ENCODE measurements at regions not wholly inside any gene's neighbourhood (a gene's known extent, or its start where the extent isn't known, plus 50 kb on each side); places are given as distances from the start of the nearest gene placed in this dataset.

DNA sequence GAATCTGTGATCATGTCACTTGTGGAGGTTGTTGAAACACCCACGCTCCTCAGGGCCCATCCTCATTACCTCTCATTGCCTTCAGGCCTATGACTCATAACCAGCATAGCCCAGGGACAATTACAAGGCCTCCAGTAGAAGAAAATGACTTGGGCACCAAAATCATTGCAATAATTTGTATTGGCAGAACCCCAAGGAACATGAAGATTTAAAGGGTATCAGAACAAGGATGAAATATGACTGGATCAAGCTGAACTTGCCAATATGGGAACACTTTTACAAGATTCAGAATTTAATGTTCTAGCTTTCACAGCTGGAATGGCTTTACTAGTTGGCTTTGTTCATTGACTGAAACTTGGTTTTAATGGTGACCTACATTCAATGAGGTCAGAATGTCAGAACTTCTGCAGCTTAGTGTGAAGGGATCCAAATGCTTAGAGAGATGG, 156.4 kb downstream of the COPS8 start:
- no peak for DNase-seq (ENCODE audit: low spot score)

DNA sequence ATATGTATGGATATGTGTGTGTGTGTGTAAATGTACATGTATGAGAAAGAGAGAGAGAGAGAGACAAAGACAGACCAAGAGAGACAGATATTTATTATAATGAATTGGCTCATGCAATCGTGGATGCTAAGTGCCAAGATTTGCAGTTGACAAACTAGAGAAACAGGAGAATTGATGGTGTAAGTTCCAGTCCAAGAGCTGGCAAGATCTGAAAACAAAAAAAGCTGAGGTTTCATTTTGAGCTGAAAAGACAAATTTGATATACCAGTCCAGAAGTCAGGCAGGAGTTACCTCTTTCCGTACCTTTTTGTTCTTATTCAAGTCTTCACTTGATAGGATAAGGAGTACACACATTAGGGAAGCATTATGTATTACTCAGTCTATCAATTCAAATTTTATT, 157.8 kb downstream of the COPS8 start:
- DNase-seq (ENCODE audit: low spot score), result no peak

DNA sequence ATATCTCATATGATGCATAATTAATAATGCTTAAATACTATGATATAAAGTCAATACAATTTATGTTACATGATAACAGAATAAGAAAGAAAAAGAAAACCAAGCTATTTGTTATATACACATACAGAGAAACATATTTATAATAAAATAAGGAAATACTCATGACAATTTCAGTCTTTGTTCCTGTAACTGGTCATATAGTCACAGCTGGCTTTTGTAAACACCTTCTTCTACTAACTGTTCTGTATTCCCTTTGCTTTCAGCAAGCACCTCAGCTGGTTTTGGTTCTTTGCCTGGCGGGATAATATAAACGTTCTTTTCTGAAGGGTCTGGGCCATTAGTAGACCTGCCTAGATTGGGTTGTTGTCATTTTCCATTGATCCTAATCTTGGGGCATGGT, 158.5 kb downstream of the COPS8 start:
- no peak for DNase-seq (ENCODE audit: low spot score)

DNA sequence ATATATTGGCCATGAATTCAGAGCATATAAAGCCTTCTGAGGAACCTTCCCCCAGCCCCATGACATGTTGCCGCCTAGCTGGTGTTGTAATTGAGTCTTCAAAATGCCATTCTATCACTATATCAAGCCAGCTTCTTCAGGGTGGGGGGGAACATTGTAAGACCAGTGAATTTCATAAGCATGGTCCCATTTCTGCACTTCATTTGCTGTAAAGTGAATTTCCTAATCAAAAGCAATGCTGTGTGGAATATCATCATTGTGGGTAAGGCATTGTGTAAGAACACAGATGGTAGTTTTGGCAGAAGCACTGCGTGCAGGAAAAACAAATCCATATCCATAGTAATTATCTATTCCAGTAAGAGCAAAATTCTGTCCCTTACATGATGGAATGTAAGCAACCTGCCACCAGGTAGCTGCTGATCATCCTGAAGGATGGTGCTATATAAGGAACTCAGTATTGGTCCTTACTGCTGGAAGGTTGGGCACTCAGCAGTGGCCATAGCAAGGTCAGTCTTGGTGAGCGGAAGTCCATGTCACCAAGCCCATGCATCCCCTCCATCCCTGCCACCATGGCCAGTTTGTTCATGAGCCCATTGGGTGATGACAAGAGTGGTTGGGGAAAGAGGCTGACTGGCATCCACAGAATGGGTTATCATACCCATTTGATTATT, 159.4 kb downstream of the COPS8 start:
- DNase-seq (ENCODE audit: low spot score), result no peak

DNA sequence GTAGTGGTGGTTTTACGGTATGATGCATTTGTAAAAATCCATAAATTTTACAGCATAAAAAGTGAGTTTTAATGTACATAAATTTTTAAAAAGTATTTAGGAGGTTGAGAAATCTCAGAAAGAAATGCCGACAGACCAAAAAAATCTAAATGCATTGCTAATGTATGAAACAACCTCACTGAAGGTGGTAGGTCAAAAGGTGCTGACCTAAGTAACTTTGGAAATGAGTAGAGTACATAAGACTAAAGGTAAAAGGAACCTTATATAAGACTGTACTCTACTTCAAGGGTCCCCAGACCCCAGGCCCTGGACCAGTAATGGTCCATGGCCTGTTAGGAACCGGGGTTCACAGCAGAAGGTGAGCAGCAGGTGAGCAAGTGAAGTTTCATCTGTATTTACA, 163.4 kb downstream of the COL6A3 start:
- no peak for DNase-seq (ENCODE audit: low spot score)

DNA sequence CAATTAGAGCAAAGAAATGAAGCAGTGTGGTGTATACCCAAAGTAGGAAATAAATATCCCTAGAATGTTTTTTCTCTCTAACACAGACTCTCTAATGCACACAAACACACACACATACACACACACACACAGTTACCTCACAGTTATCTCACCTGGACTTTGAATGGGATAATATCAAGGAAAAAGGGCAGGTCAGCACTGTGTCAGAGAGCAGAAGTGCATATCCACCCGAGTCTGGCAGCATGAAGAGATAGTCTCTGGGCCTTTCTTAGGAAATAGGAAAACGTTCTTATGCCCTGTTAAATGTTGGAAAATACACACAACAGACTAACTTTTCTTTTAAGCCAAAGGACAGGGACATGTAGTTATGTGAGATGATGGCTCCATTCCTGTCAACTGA, 162.0 kb downstream of the COL6A3 start:
- no peak for DNase-seq (ENCODE audit: low spot score)

DNA sequence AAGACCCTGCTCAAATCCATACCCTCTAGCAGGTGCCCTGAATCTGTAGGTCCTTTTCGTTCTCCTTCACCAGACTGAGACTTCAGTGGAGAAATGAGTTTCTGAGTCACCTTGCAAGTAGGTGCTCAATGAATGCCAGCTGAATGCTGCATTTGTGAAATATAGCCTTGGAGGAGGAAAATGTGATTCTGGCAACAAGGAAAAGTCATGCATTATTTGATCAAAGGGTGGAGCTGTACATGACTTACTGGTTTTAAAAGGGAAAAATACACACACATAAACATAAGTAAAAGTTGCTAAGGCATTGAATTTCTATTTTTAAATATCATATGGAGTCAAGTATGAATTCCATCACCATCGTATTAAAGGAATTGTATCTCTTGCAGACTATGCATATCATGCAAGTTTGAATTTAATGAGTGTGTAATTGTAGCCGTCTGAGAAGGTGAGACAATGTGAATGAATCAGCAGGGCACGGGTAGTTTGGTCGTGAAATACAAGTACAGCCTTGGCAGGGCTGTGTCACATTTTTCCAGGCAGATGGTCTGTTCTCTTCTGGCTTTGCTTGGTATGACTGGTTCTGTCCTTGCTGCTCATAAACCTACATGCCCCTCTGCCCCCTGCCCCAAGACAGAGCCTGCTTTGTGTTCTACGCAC, 160.8 kb downstream of the COL6A3 start:
- no peak for DNase-seq (ENCODE audit: low spot score)

DNA sequence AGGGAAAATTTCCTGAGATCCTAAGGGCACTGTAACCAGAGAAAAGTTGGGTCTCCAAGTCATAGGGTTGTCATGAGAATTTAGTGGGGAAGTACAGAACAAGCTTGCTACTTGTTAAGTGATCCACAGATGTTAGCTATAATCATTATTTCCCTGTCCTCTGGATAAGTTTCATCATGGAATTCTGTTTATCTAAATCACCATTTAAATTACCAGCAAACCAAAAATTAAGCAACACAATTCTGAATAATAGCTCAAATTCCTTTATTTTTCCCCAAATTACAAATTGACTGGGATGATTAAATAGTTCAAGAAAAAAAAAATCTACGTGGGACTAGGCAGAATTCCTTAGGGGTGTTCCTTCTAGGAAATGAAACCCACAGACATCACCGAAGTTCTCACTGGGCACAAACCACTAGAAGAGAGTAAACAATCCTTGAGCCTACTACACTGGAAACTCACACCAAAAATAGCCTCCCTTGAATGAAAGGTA, 159.5 kb downstream of the COL6A3 start:
- DNase-seq (ENCODE audit: low spot score), result no peak

DNA sequence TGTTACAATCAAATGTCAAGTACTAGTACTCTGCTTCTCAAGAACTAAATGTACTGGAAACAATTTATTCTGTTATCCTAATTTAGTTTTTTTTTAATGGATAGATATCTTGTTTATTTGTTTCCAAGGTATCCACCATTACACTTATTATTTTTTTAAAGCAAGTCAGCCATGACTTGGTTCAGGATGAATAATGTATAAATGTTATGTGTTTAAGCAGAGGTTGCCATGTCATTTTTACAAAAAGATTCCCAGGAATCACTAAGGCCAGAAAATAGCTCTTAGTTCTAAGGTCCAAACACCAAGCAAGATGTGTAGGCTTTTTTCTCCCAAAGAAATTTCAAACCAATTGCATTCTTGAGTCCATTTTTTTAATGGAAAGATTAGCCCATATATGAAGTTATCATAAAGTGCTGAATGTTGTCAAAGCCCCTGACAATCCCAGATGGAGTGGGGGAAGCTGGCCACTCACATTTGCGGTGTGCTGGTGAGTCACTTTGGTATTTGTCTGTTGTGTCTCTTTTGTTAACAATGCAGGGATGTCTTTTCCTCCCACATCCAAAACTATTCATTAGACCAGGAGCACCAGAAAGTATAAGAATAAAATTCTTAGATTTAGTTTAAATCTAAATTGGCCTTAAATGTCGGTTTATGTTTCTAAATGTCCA, 158.9 kb downstream of the COL6A3 start:
- DNase-seq (ENCODE audit: low spot score), result no peak

DNA sequence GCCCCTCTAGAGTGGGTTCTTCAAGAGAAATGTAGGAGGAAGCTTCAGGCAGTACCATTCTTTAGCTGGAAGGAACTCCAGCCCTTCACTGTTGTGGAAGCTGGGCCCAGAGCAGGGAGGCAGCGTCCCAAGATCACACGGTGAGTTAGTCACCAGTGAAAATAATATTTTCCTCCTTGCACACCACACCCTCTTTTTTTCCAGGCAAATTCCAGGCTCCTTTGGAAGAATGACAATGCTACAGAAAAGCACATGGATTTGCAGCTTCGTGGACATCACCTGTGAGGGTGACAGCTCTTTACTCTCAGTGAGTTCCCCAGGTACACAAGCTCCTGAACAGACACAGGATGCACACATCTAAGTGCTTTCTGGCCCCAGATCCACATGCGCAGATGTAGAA, 157.1 kb downstream of the COL6A3 start:
- no peak for DNase-seq (ENCODE audit: low spot score)

DNA sequence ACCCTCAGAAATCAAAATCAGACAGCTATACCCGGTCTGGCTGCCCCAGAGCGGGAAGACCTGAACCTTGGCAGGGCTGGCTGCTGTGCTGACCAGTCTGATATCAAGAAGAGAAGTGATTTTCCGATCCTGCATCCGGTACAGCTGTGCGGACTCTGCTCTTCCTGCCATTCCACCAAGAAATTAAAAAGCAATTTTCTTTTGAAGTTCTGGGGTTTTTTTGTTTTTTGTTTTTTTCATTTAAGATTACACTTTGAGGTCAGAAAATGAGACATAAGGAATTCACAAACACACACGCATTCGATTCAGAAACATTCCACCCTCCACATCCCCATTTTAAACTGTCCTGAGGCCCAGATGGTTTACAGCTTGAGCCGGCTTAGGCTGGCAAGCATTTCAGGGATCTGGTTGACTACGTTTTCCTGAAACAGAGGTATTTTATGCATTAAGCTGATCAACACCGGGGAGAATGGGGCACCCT, 156.5 kb downstream of the COL6A3 start:
- no peak for DNase-seq (ENCODE audit: low spot score)

DNA sequence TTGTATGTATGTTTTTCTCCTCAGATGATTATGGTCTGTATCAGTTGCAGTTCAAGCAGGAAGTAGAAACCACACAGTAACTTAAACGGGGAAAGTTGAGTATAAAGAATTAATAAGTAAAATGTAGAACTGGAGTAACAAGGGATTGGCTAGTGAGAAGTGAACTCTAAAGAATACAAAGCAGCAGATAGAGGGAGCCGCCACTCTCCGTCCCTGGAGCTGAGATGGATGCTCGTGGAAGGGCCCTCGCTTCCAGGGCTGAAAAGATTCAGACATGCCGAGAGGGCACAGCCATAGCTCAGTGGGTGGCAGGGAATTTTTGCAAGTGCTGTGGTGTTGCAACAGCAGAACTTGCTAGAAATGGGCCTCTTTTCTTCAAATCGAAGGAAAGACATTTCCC, 155.8 kb downstream of the COL6A3 start:
- DNase-seq (ENCODE audit: low spot score), result no peak

DNA sequence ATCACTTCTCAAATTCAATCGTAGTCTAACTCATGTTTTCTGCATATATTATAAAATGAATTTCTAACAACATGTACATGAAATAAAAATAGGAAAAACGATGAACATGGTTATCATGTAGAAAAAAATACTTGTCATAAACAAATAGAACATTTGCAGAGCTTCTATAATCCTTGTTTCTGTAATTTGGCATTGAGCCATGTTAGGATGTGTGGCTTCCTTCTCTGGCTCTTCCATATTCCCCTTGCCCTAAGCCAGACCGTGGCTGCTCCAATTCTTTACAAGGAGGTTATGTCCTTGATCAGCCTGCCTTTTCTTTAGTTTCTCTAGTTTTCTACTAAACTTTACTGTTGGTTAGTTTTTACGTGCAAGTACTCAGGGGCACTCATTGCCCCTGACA, 155.3 kb downstream of the COL6A3 start:
- no peak for DNase-seq (ENCODE audit: low spot score)

DNA sequence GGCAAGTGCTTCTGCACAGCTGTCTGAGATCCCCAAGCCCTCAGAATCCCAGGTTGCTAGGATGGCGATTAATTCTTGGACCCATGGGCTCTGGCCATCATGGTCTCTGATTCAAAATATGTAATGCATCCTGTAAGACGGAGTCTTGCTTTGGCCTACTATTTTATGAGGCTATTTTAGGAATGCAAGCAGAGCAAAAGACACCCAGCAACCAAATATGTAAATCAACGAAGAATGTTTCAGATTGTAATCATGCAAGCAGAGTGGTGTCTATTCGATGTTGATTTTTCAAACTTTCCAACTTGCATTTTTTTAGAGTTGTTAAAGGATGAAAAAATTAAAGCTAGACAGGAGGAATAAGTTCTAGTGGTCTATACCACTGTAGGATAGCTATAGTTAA, 154.8 kb downstream of the COL6A3 start:
- no peak for DNase-seq (ENCODE audit: low spot score)

DNA sequence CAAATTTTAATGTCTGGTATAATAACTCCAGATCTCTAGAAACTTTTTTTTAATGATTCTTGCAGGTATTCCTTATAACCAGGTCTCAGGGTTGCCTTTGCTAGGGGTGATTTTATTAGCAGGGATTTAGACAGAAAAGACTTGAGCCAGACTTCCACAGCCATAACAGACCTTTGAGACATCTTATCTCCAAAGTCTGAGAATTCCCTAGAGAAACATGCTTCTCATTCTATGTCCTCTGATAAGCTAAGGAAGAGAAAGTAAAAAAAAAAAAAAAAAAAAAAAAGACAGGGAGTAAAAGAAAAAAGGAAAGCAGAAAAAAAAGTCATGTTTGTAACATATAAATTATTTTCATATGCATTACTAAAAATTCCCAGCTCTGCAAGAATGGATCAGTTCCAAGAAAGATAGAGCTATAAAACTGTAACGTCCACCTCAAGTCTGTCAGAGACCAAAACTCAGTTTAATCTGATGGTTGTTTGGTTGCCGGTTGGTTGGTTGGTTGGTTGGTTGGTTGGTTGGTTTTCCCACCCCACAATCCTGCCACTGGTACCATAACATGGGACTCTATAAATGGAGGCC, 153.8 kb downstream of the COL6A3 start:
- DNase-seq (ENCODE audit: low spot score), result no peak

DNA sequence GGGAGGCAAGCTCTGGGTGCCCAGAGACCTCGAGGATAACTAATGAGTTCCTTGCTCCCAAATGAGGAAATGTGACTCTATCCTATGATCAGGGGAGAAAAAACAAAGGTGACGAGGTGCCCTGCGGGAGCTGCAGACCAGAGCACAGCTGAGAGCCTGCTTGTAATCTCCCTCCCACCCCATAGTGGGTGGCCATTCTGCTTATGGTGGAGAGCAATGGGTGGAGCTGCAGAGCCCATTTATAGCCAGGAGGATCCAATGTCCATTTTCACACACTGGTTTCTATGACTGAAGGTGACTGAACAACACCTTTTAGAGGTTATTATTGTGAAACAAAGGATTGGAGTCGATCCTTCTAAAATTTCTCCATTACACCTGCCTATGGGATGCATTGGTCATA, 153.3 kb downstream of the COL6A3 start:
- no peak for DNase-seq (ENCODE audit: low spot score)

DNA sequence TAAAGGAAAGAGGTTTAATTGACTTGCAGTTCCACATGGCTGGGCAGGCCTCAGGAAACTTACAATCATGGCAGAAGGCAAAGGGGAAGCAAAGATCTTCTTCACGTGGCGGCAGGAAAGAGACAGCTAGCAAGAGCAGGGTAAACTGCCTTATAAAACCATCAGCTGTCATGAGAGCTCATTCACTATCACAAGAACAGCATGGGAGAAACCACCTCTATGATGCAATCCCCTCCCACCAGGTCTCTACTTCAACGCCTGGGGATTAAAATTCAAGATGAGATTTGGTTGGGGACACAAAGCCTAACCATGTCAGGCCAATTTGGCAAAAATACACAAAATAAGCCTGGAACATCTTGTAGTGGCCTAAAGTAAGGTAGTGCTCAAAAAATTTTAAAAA, 152.6 kb downstream of the COL6A3 start:
- DNase-seq (ENCODE audit: low spot score), result no peak

DNA sequence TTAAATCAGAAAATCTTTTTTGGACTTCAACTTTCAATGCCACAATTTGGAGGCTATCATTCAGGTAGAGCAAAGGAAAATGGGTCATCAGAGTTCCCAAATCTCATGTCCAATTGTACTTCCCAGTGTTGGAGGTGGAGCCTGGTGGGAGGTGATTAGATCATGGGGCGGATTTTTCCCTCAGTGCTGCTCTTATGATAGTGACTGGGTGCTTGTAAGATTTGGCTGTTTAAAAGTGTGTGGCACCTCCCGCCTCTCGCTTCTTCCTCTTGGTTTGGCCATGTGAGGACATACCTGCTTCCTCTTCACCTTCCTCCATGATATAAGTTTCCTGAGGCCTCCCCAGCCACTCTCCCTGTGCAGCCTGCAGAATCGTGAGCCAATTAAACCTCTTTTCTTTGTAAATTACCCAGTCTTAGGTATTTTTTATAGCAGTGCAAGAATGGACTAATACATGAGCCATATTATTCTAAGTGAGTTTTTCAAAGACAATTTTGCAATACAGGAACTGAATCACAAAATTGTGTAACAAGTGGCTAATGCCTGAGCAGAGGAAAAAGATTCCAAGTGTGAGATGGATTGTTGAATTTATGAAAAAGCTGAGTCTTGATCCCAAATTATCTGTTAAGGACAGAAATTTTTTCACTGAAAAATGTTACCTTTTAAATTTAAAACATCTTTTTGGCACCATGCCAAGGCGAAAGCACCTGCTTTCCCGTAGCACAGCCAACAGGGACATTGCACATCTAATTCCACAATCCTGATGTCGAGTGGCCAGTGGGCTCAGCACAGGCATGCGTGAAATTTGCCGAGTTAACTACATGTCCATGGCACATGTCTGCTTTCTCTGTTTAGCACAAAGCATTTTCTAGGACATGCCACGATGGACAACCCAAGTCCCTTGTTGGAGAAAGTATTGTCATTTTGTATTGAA, 150.9 kb downstream of the COL6A3 start:
- DNase-seq (ENCODE audit: low spot score), result no peak

DNA sequence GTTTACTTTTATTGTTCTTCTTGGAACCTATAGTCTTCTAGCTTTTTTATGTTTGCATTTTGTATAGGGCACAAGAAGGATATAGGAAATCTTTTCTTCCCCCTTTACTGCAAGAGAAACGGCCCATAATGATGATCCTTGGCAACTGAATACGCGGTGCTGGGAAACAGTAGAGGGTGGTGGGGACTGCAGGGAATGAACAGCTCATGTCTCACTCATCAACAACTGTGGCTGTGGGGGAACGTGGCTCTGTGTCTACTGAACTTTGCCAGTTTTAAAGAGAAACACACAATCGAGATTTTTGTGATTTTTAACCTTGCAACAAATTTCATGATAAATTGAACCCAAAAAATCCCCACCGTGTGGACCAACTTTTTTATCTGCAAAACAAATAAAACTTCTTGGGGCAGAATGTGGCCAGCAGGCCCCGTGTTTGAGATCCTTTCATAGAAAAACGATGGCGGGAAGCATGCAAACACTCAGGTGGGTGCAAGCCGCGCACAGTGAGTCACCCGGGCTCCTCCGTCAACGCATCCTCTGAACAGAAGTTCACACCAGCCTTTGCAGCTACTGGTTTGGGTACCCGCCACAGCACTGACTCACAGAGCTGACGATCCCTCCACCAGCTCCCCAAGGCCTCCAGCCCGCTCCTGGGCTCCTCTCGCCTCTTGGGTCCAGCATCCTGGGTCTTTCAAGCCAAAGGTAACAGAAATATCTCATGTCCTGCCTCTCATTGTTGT, 149.3 kb downstream of the COL6A3 start:
- DNase-seq (ENCODE audit: low spot score), result no peak

DNA sequence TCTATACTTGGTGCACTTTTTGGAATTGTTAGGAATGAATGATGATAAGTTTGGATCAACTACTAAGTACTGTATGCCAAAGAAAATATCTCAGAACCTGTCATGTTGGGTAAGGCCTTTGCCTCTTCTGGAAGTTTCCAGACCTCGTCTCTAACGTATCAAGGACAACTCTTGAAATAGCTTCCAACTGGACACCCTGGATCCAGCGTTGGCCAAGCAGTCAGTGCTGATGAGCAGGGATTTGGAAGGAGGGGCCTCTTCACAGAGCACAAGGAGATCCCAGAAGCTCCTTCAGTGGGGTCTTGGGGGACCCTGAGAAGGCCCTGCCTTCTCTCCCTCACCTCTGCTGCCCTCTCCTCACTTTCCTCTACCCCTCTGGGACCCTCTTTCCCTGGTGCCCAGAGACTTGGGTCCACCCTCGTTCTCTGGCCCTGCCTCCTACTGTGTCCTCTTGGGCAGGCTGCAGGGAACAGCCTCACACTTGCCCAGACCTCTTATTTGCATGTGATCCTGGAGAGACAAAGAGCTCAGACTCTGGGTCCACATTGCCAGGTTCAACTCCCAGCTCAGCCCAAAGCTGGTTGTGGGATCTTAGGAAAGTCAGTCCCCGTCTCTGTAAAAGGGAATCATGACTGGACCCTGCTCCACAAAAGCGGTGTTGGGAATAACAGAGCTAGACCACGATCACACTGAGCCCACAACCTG, 145.8 kb downstream of the COL6A3 start:
- DNase-seq (ENCODE audit: low spot score), result no peak
